ENCODE measurements at regions not wholly inside any gene's neighbourhood (a gene's known extent, or its start where the extent isn't known, plus 50 kb on each side); places are given as distances from the start of the nearest gene placed in this dataset.
A peak's percentile ranks its signal among the peaks of the same experiment; 100 is the strongest.

- Histone ChIP-seq H3K27ac (ENCODE audit: low read length) (no peak overlapping the region), H3K4me3 (ENCODE audit: low read length in 2 of 2) (no peak overlapping the region), H3K4me1 (ENCODE audit: control insufficient read depth, insufficient read depth, low read length) (peaks cover 2% of the 10 kb centered on the region), H3K9ac (ENCODE audit: low read length in 2 of 2) (no peak overlapping the region), H3K9me3 (ENCODE audit: control insufficient read depth in 2 of 2, low read length in 2 of 2) (peaks cover 0 to under 1% of the 10 kb centered on the region in 2 donors), H3K27me3 (ENCODE audit: control insufficient read depth in 1 of 2, insufficient read depth in 2 of 2, low read length in 2 of 2) (peaks cover 0 to 2% of the 10 kb centered on the region in 2 donors), H3K36me3 (ENCODE audit: control insufficient read depth in 2 of 2, insufficient read depth in 2 of 2, low read length in 2 of 2) (no peaks in the 10 kb centered on the region)
Observed at GRCh38 chr15:79680720-79681119, 216.1 kb downstream of the MTHFS start.

GRCh38 chr15:79682285-79682684 lies 214.5 kb downstream of the MTHFS start:
- H3K9ac ChIP-seq (ENCODE audit: low read length in 2 of 2) = no peak overlapping the region
- no peaks in the 10 kb centered on the region for H3K9me3 ChIP-seq (ENCODE audit: control insufficient read depth in 2 of 2, low read length in 2 of 2)
- H3K27ac ChIP-seq (ENCODE audit: low read length) = no peak overlapping the region
- peaks cover 2% of the 10 kb centered on the region for H3K4me1 ChIP-seq (ENCODE audit: control insufficient read depth, insufficient read depth, low read length)
- no peaks in the 10 kb centered on the region for H3K36me3 ChIP-seq (ENCODE audit: control insufficient read depth in 2 of 2, insufficient read depth in 2 of 2, low read length in 2 of 2)
- H3K27me3 ChIP-seq (ENCODE audit: control insufficient read depth in 1 of 2, insufficient read depth in 2 of 2, low read length in 2 of 2) = peaks cover 0 to 2% of the 10 kb centered on the region in 2 donors
- H3K4me3 ChIP-seq (ENCODE audit: low read length in 2 of 2) = peak overlapping the region in 1 of 2 donors; percentile 15

GRCh38 chr15:79682851-79683288 lies 213.9 kb downstream of the MTHFS start:
- peaks cover 2% of the 10 kb centered on the region for H3K4me1 ChIP-seq (ENCODE audit: control insufficient read depth, insufficient read depth, low read length)
- no peaks in the 10 kb centered on the region for H3K36me3 ChIP-seq (ENCODE audit: control insufficient read depth in 2 of 2, insufficient read depth in 2 of 2, low read length in 2 of 2)
- H3K9me3 ChIP-seq (ENCODE audit: control insufficient read depth in 2 of 2, low read length in 2 of 2) = no peaks in the 10 kb centered on the region
- H3K27me3 ChIP-seq (ENCODE audit: control insufficient read depth in 1 of 2, insufficient read depth in 2 of 2, low read length in 2 of 2) = peaks cover 0 to 2% of the 10 kb centered on the region in 2 donors
- no peak overlapping the region for H3K9ac ChIP-seq (ENCODE audit: low read length in 2 of 2)
- H3K27ac ChIP-seq (ENCODE audit: low read length) = no peak overlapping the region
- no peak overlapping the region for H3K4me3 ChIP-seq (ENCODE audit: low read length in 2 of 2)

- Histone ChIP-seq H3K27ac (ENCODE audit: low read length) (no peak overlapping the region), H3K27me3 (ENCODE audit: control insufficient read depth in 1 of 2, insufficient read depth in 2 of 2, low read length in 2 of 2) (no peaks in the 10 kb centered on the region), H3K9me3 (ENCODE audit: control insufficient read depth in 2 of 2, low read length in 2 of 2) (peaks cover 0 to 2% of the 10 kb centered on the region in 2 donors), H3K9ac (ENCODE audit: low read length in 2 of 2) (no peak overlapping the region), H3K36me3 (ENCODE audit: control insufficient read depth in 2 of 2, insufficient read depth in 2 of 2, low read length in 2 of 2) (no peaks in the 10 kb centered on the region), H3K4me3 (ENCODE audit: low read length in 2 of 2) (no peak overlapping the region), H3K4me1 (ENCODE audit: control insufficient read depth, insufficient read depth, low read length) (no peaks in the 10 kb centered on the region)
Observed at GRCh38 chr15:79689030-79689429, 207.8 kb downstream of the MTHFS start.

GRCh38 chr15:79700951-79701480 lies 195.8 kb downstream of the MTHFS start:
- no peak overlapping the region for H3K9ac ChIP-seq (ENCODE audit: low read length in 2 of 2)
- no peak overlapping the region for H3K4me3 ChIP-seq (ENCODE audit: low read length in 2 of 2)
- H3K27me3 ChIP-seq (ENCODE audit: control insufficient read depth in 1 of 2, insufficient read depth in 2 of 2, low read length in 2 of 2) = peaks cover 0 to 2% of the 10 kb centered on the region in 2 donors

GRCh38 chr15:79702621-79703020 lies 194.2 kb downstream of the MTHFS start:
- Histone ChIP-seq H3K36me3 (ENCODE audit: control insufficient read depth in 2 of 2, insufficient read depth in 2 of 2, low read length in 2 of 2) (no peaks in the 10 kb centered on the region), H3K9me3 (ENCODE audit: control insufficient read depth in 2 of 2, low read length in 2 of 2) (peaks cover 0 to 3% of the 10 kb centered on the region in 2 donors), H3K4me1 (ENCODE audit: control insufficient read depth, insufficient read depth, low read length) (no peaks in the 10 kb centered on the region)

More at GRCh38 chr15:79700951-79701480, 195.8 kb downstream of the MTHFS start:
- H3K36me3 ChIP-seq (ENCODE audit: control insufficient read depth in 2 of 2, insufficient read depth in 2 of 2, low read length in 2 of 2) = no peaks in the 10 kb centered on the region
- H3K4me1 ChIP-seq (ENCODE audit: control insufficient read depth, insufficient read depth, low read length) = no peaks in the 10 kb centered on the region
- peaks cover 0 to 2% of the 10 kb centered on the region in 2 donors for H3K9me3 ChIP-seq (ENCODE audit: control insufficient read depth in 2 of 2, low read length in 2 of 2)
- no peak overlapping the region for H3K27ac ChIP-seq (ENCODE audit: low read length)

GRCh38 chr15:79721256-79721655 lies 175.6 kb downstream of the MTHFS start:
- Histone ChIP-seq H3K36me3 (ENCODE audit: control insufficient read depth in 2 of 2, insufficient read depth in 2 of 2, low read length in 2 of 2) (no peaks in the 10 kb centered on the region), H3K27ac (ENCODE audit: low read length) (no peak overlapping the region), H3K9ac (ENCODE audit: low read length in 2 of 2) (no peak overlapping the region), H3K4me3 (ENCODE audit: low read length in 2 of 2) (no peak overlapping the region), H3K4me1 (ENCODE audit: control insufficient read depth, insufficient read depth, low read length) (no peaks in the 10 kb centered on the region), H3K9me3 (ENCODE audit: control insufficient read depth in 2 of 2, low read length in 2 of 2) (no peaks in the 10 kb centered on the region), H3K27me3 (ENCODE audit: control insufficient read depth in 1 of 2, insufficient read depth in 2 of 2, low read length in 2 of 2) (peaks cover 0 to 2% of the 10 kb centered on the region in 2 donors)

More at GRCh38 chr15:79702621-79703020, 194.2 kb downstream of the MTHFS start:
- no peaks in the 10 kb centered on the region for H3K27me3 ChIP-seq (ENCODE audit: control insufficient read depth in 1 of 2, insufficient read depth in 2 of 2, low read length in 2 of 2)
- H3K4me3 ChIP-seq (ENCODE audit: low read length in 2 of 2) = no peak overlapping the region
- H3K27ac ChIP-seq (ENCODE audit: low read length) = no peak overlapping the region
- H3K9ac ChIP-seq (ENCODE audit: low read length in 2 of 2) = no peak overlapping the region

GRCh38 chr15:79724312-79724711 lies 172.5 kb downstream of the MTHFS start:
- H3K36me3 ChIP-seq (ENCODE audit: control insufficient read depth in 2 of 2, insufficient read depth in 2 of 2, low read length in 2 of 2) = no peaks in the 10 kb centered on the region
- no peak overlapping the region for H3K9ac ChIP-seq (ENCODE audit: low read length in 2 of 2)
- peaks cover 0 to 4% of the 10 kb centered on the region in 2 donors for H3K9me3 ChIP-seq (ENCODE audit: control insufficient read depth in 2 of 2, low read length in 2 of 2)
- H3K27ac ChIP-seq (ENCODE audit: low read length) = no peak overlapping the region
- peaks cover 0 to 2% of the 10 kb centered on the region in 2 donors for H3K27me3 ChIP-seq (ENCODE audit: control insufficient read depth in 1 of 2, insufficient read depth in 2 of 2, low read length in 2 of 2)
- H3K4me3 ChIP-seq (ENCODE audit: low read length in 2 of 2) = no peak overlapping the region
- no peaks in the 10 kb centered on the region for H3K4me1 ChIP-seq (ENCODE audit: control insufficient read depth, insufficient read depth, low read length)

GRCh38 chr15:79724804-79725203 lies 172.0 kb downstream of the MTHFS start:
- H3K27ac ChIP-seq (ENCODE audit: low read length) = no peak overlapping the region
- H3K9ac ChIP-seq (ENCODE audit: low read length in 2 of 2) = no peak overlapping the region
- peaks cover 0 to 4% of the 10 kb centered on the region in 2 donors for H3K9me3 ChIP-seq (ENCODE audit: control insufficient read depth in 2 of 2, low read length in 2 of 2)
- no peaks in the 10 kb centered on the region for H3K36me3 ChIP-seq (ENCODE audit: control insufficient read depth in 2 of 2, insufficient read depth in 2 of 2, low read length in 2 of 2)
- H3K27me3 ChIP-seq (ENCODE audit: control insufficient read depth in 1 of 2, insufficient read depth in 2 of 2, low read length in 2 of 2) = no peaks in the 10 kb centered on the region
- H3K4me3 ChIP-seq (ENCODE audit: low read length in 2 of 2) = no peak overlapping the region
- no peaks in the 10 kb centered on the region for H3K4me1 ChIP-seq (ENCODE audit: control insufficient read depth, insufficient read depth, low read length)

GRCh38 chr15:79728867-79729266 lies 167.9 kb downstream of the MTHFS start:
- no peak overlapping the region for H3K9ac ChIP-seq (ENCODE audit: low read length in 2 of 2)
- no peak overlapping the region for H3K4me3 ChIP-seq (ENCODE audit: low read length in 2 of 2)
- no peak overlapping the region for H3K27ac ChIP-seq (ENCODE audit: low read length)
- H3K9me3 ChIP-seq (ENCODE audit: control insufficient read depth in 2 of 2, low read length in 2 of 2) = peaks cover 0 to 4% of the 10 kb centered on the region in 2 donors
- H3K27me3 ChIP-seq (ENCODE audit: control insufficient read depth in 1 of 2, insufficient read depth in 2 of 2, low read length in 2 of 2) = no peaks in the 10 kb centered on the region
- H3K36me3 ChIP-seq (ENCODE audit: control insufficient read depth in 2 of 2, insufficient read depth in 2 of 2, low read length in 2 of 2) = no peaks in the 10 kb centered on the region
- H3K4me1 ChIP-seq (ENCODE audit: control insufficient read depth, insufficient read depth, low read length) = no peaks in the 10 kb centered on the region

GRCh38 chr15:79736435-79737000 lies 160.3 kb downstream of the MTHFS start:
- no peaks in the 10 kb centered on the region for H3K36me3 ChIP-seq (ENCODE audit: control insufficient read depth in 2 of 2, insufficient read depth in 2 of 2, low read length in 2 of 2)
- H3K9me3 ChIP-seq (ENCODE audit: control insufficient read depth in 2 of 2, low read length in 2 of 2) = peaks cover 3 to 11% of the 10 kb centered on the region in 2 donors
- no peak overlapping the region for H3K9ac ChIP-seq (ENCODE audit: low read length in 2 of 2)
- H3K27ac ChIP-seq (ENCODE audit: low read length) = no peak overlapping the region
- no peaks in the 10 kb centered on the region for H3K4me1 ChIP-seq (ENCODE audit: control insufficient read depth, insufficient read depth, low read length)
- H3K27me3 ChIP-seq (ENCODE audit: control insufficient read depth in 1 of 2, insufficient read depth in 2 of 2, low read length in 2 of 2) = no peaks in the 10 kb centered on the region
- no peak overlapping the region for H3K4me3 ChIP-seq (ENCODE audit: low read length in 2 of 2)
